ENCODE measurements at regions not wholly inside any gene's neighbourhood (a gene's known extent, or its start where the extent isn't known, plus 50 kb on each side); places are given as distances from the start of the nearest gene placed in this dataset.
"Not testable (repeated sequence)": the region's sequence is repeated elsewhere in the genome, so short reads cannot be mapped to it uniquely, and the experiment has no call there.

- no peak for DNase-seq (ENCODE audit: low read depth in 3 of 3)
Measured at GRCh38 chr16:51981725-51982124, 565.2 kb downstream of the TOX3 start.

- DNase-seq (ENCODE audit: low read depth in 3 of 3): not testable (repeated sequence)
Measured at GRCh38 chr16:51977506-51977905, 569.4 kb downstream of the TOX3 start.

GRCh38 chr16:51971184-51971583, 575.8 kb downstream of the TOX3 start:
- no peak for DNase-seq (ENCODE audit: low read depth in 3 of 3)

- DNase-seq (ENCODE audit: low read depth in 3 of 3): no peak
Measured at GRCh38 chr16:51968749-51969148, 578.2 kb downstream of the TOX3 start.

- DNase-seq (ENCODE audit: low read depth in 3 of 3): no peak
Measured at GRCh38 chr16:51967646-51968045, 579.3 kb downstream of the TOX3 start.

GRCh38 chr16:51960931-51961330, 586.0 kb downstream of the TOX3 start:
- DNase-seq (ENCODE audit: low read depth in 3 of 3): no peak

GRCh38 chr16:51953286-51953985, 593.5 kb downstream of the TOX3 start:
- no peak for DNase-seq (ENCODE audit: low read depth in 3 of 3)

- DNase-seq (ENCODE audit: low read depth in 3 of 3): no peak
Measured at GRCh38 chr16:51952500-51952899, 594.4 kb downstream of the TOX3 start.

- DNase-seq (ENCODE audit: low read depth in 3 of 3): no peak
Measured at GRCh38 chr16:51951668-51952298, 595.2 kb downstream of the TOX3 start.

- DNase-seq (ENCODE audit: low read depth in 3 of 3): no peak
Measured at GRCh38 chr16:51950118-51950780, 596.7 kb downstream of the TOX3 start.

GRCh38 chr16:51949282-51949681, 597.7 kb downstream of the TOX3 start:
- no peak for DNase-seq (ENCODE audit: low read depth in 3 of 3)

GRCh38 chr16:51941412-51941811, 605.5 kb downstream of the TOX3 start:
- DNase-seq (ENCODE audit: low read depth in 3 of 3): no peak

GRCh38 chr16:51940183-51940582, 606.8 kb downstream of the TOX3 start:
- no peak for DNase-seq (ENCODE audit: low read depth in 3 of 3)

- DNase-seq (ENCODE audit: low read depth in 3 of 3): no peak
Measured at GRCh38 chr16:51939378-51939871, 607.5 kb downstream of the TOX3 start.

- DNase-seq (ENCODE audit: low read depth in 3 of 3): no peak
Measured at GRCh38 chr16:51938861-51939260, 608.1 kb downstream of the TOX3 start.

GRCh38 chr16:51937771-51938170, 609.2 kb downstream of the TOX3 start:
- no peak for DNase-seq (ENCODE audit: low read depth in 3 of 3)

- DNase-seq (ENCODE audit: low read depth in 3 of 3): no peak
Measured at GRCh38 chr16:51936846-51937245, 610.1 kb downstream of the TOX3 start.

- DNase-seq (ENCODE audit: low read depth in 3 of 3): no peak
Measured at GRCh38 chr16:51932317-51932716, 614.6 kb downstream of the TOX3 start.

- DNase-seq (ENCODE audit: low read depth in 3 of 3): no peak
Measured at GRCh38 chr16:51931653-51932052, 615.3 kb downstream of the TOX3 start.

- no peak for DNase-seq (ENCODE audit: low read depth in 3 of 3)
Measured at GRCh38 chr16:51924744-51925143, 622.2 kb downstream of the TOX3 start.

GRCh38 chr16:51922476-51922875, 624.5 kb downstream of the TOX3 start:
- DNase-seq (ENCODE audit: low read depth in 3 of 3): no peak

GRCh38 chr16:51919736-51920135, 627.2 kb downstream of the TOX3 start:
- no peak for DNase-seq (ENCODE audit: low read depth in 3 of 3)

GRCh38 chr16:51916814-51917213, 630.1 kb downstream of the TOX3 start:
- no peak for DNase-seq (ENCODE audit: low read depth in 3 of 3)
